IMR-90 (cell line): ENCODE measurements at regions not wholly inside any gene's neighbourhood (a gene's known extent, or its start where the extent isn't known, plus 50 kb on each side); places are given as distances from the start of the nearest gene placed in this dataset.

Experiments
- ATAC-seq: fragments of 200-7000 bp; cut with Tn5 transposase; 2 replicates; pipeline ENCODE4 v1.9.1; 2020; ENCODE audit warnings: low read depth, mild to moderate bottlenecking, moderate library complexity
- BruUV-seq: library from RNA; stranded (reverse); fragments of 400-500 nt; replicated peaks from 2 replicates; lab custom pipeline; 2021; lab: Mats Ljungman, UMichigan
- CTCF ChIA-PET: fragments of 300-600 bp; formaldehyde crosslinking; extraction: SDS; loops from one replicate; lab custom pipeline; 2021; ENCODE audit warnings: antibody characterized with exemption; lab: Yijun Ruan, JAX
- POLR2A ChIA-PET: fragments of 300-600 bp; sonication (Branson Sonifier 250); formaldehyde crosslinking; loops from one replicate; lab custom pipeline; 2022; ENCODE audit warnings: antibody characterized with exemption; ENCODE audit not compliant: unreplicated experiment; lab: Charles Lee
- DNase-seq: peaks from one replicate; pipeline ENCODE4 v3.0.0; 2013
- H2AFZ ChIP-seq: replicated peaks from 2 replicates; pipeline ENCODE3; 2013; ENCODE audit warnings: low read length, mild to moderate bottlenecking; ENCODE audit not compliant: poor library complexity
- H2AK5ac ChIP-seq: 2 replicates; pipeline ENCODE4 v1.6.1; 2013; ENCODE audit warnings: low read depth, low read length, inconsistent platforms
- H2AK9ac ChIP-seq: replicated peaks from 2 replicates; pipeline ENCODE3; 2013; ENCODE audit warnings: mild to moderate bottlenecking, low read depth, low read length, moderate library complexity; ENCODE audit not compliant: poor library complexity
- H2BK120ac ChIP-seq: 2 replicates; pipeline ENCODE4 v1.6.1; 2013; ENCODE audit warnings: low read depth, low read length, inconsistent platforms
- H2BK15ac ChIP-seq: 3 replicates; pipeline ENCODE4 v1.6.1; 2013; ENCODE audit warnings: low read depth, low read length, inconsistent platforms
- H2BK20ac ChIP-seq: 2 replicates; pipeline ENCODE4 v1.6.1; 2013; ENCODE audit warnings: low read depth, mild to moderate bottlenecking, inconsistent platforms, low read length, moderate library complexity
- H2BK5ac ChIP-seq: 2 replicates; pipeline ENCODE4 v1.6.1; 2013; ENCODE audit warnings: mild to moderate bottlenecking, low read depth, low read length, inconsistent platforms; ENCODE audit not compliant: poor library complexity, severe bottlenecking
- H3K14ac ChIP-seq: replicated peaks from 2 replicates; pipeline ENCODE4 v1.6.1; 2013; ENCODE audit warnings: low read depth, low read length, inconsistent platforms
- H3K18ac ChIP-seq: 2 replicates; pipeline ENCODE4 v1.6.1; 2013; ENCODE audit warnings: low read depth, low read length, control low read depth
- H3K23ac ChIP-seq: 2 replicates; pipeline ENCODE4 v1.6.1; 2013; ENCODE audit warnings: low read depth, low read length, inconsistent platforms
- H3K27ac ChIP-seq: 2 replicates; pipeline ENCODE4 v1.5.1; 2013; ENCODE audit warnings: mild to moderate bottlenecking, control low read depth, low read length; ENCODE audit not compliant: insufficient read depth
- H3K27me3 ChIP-seq: 2 replicates; pipeline ENCODE4 v1.6.1; 2013; ENCODE audit warnings: low read length; ENCODE audit not compliant: control insufficient read depth, insufficient read depth
- H3K36me3 ChIP-seq: 2 replicates; pipeline ENCODE4 v1.6.1; 2013; ENCODE audit warnings: low read length, mixed read lengths; ENCODE audit not compliant: control insufficient read depth, insufficient read depth
- H3K4ac ChIP-seq: 2 replicates; pipeline ENCODE4 v1.6.1; 2013; ENCODE audit warnings: low read depth, low read length, inconsistent platforms
- H3K4me1 ChIP-seq: 2 replicates; pipeline ENCODE4 v1.6.1; 2013; ENCODE audit warnings: low read length, mixed read lengths; ENCODE audit not compliant: control insufficient read depth, insufficient read depth
- H3K4me2 ChIP-seq: 2 replicates; pipeline ENCODE4 v1.6.1; 2013; ENCODE audit warnings: low read depth, mild to moderate bottlenecking, control low read depth, low read length, moderate library complexity
- H3K4me3 ChIP-seq: 2 replicates; pipeline ENCODE4 v1.5.1; 2013; ENCODE audit warnings: low read depth, mild to moderate bottlenecking, control low read depth, low read length, moderate library complexity; ENCODE audit not compliant: insufficient read depth
- H3K56ac ChIP-seq: 2 replicates; pipeline ENCODE4 v1.6.1; 2013; ENCODE audit warnings: low read length, inconsistent platforms; ENCODE audit not compliant: insufficient read depth; ENCODE audit errors: extremely low read depth
- H3K79me1 ChIP-seq, 2 experiments: 2 replicates each; pipeline ENCODE4 v1.6.1; 2013; ENCODE audit warnings: low read length in 2 of 2, inconsistent platforms in 1 of 2, low read depth in 1 of 2
- H3K9ac ChIP-seq: 2 replicates; pipeline ENCODE4 v1.6.1; 2013; ENCODE audit warnings: low read depth, low read length, control low read depth
- H3K9me1 ChIP-seq: 2 replicates; pipeline ENCODE4 v1.6.1; 2013; ENCODE audit warnings: low read length, inconsistent platforms; ENCODE audit not compliant: insufficient read depth
- H3K9me3 ChIP-seq: 2 replicates; pipeline ENCODE4 v1.6.1; 2013; ENCODE audit warnings: low read length; ENCODE audit not compliant: control insufficient read depth, insufficient read depth
- H4K20me1 ChIP-seq: 2 replicates; pipeline ENCODE4 v1.6.1; 2013; ENCODE audit warnings: low read length, inconsistent platforms; ENCODE audit not compliant: insufficient read depth
- H4K5ac ChIP-seq: 2 replicates; pipeline ENCODE4 v1.6.1; 2013; ENCODE audit warnings: mild to moderate bottlenecking, low read depth, low read length, control low read depth
- H4K8ac ChIP-seq, 2 experiments: 2 replicates each; pipeline ENCODE4 v1.6.1; 2013; ENCODE audit warnings: low read depth in 2 of 2, low read length in 2 of 2, control low read depth in 1 of 2, inconsistent platforms in 1 of 2
- H4K91ac ChIP-seq: 2 replicates; pipeline ENCODE4 v1.6.1; 2013; ENCODE audit warnings: low read depth, low read length, inconsistent platforms; ENCODE audit not compliant: insufficient read depth
- CEBPB ChIP-seq: IDR thresholded peaks from 2 replicates; pipeline ENCODE4 v1.6.1; 2012; ENCODE audit warnings: low read depth, low read length, improper control_type of control experiment
- ELK1 ChIP-seq: fragments of 150-350 bp; IDR thresholded peaks from 2 replicates; pipeline ENCODE4 v1.6.1; 2016; ENCODE audit warnings: low read depth, mild to moderate bottlenecking, low read length, moderate library complexity, borderline replicate concordance
- FOS ChIP-seq: fragments of 150-350 bp; IDR thresholded peaks from 2 replicates; pipeline ENCODE4 v1.6.1; 2016; ENCODE audit warnings: low read depth, low read length
- MXI1 ChIP-seq: IDR thresholded peaks from 2 replicates; pipeline ENCODE4 v1.6.1; 2012; ENCODE audit warnings: low read depth, mild to moderate bottlenecking, low read length, moderate library complexity, borderline replicate concordance
- RAD21 ChIP-seq: IDR thresholded peaks from 2 replicates; pipeline ENCODE4 v1.6.1; 2012; ENCODE audit warnings: low read length, improper control_type of control experiment
- RCOR1 ChIP-seq: IDR thresholded peaks from 2 replicates; pipeline ENCODE4 v1.6.1; 2012; ENCODE audit warnings: mild to moderate bottlenecking, low read length, improper control_type of control experiment; ENCODE audit not compliant: insufficient replicate concordance
- RFX5 ChIP-seq: IDR thresholded peaks from 2 replicates; pipeline ENCODE4 v1.8.0; 2012; ENCODE audit warnings: low read depth, mild to moderate bottlenecking, low read length, moderate library complexity
- SMC3 ChIP-seq: fragments of 150-350 bp; IDR thresholded peaks from 2 replicates; pipeline ENCODE4 v1.6.1; 2016; ENCODE audit warnings: low read depth, mild to moderate bottlenecking, antibody characterized with exemption, low read length, moderate library complexity
- WGBS, 2 experiments: methylation state at CpG; one replicate each; pipeline versions ENCODE4 v1.1.5 to v1.1.7; 2013; ENCODE audit warnings: missing lambda C conversion rate in 2 of 2; ENCODE audit not compliant: insufficient read length in 1 of 2; ENCODE audit errors: extremely low coverage in 2 of 2; 5-methylcytosine and 5-hydroxymethylcytosine counted together
- dilution Hi-C: fragments of 300-500 bp; cut with HindIII; formaldehyde crosslinking; loops from one replicate; pipeline ENCODE4 v1.14.3; 2018; ENCODE audit warnings: low sequenced_read_pairs; ENCODE audit not compliant: unreplicated experiment
- in situ Hi-C: fragments of 300-500 bp; cut with MboI; formaldehyde crosslinking; loops from 3 replicates; pipeline ENCODE4 v1.14.3; 2019; ENCODE audit warnings: low sequenced_read_pairs, inconsistent platforms, mixed read lengths
- intact Hi-C: fragments of 100-400 bp; cut with micrococcal nuclease; formaldehyde crosslinking; loops from 2 replicates; pipeline ENCODE4 v1.10.0; 2022
- TF ChIP-seq, protein P1 (sequence below): conservative IDR thresholded peaks from 2 replicates; pipeline ENCODE4 v1.5.1; 2012; ENCODE audit warnings: mild to moderate bottlenecking, low read depth, low read length, improper control_type of control experiment

DNA sequence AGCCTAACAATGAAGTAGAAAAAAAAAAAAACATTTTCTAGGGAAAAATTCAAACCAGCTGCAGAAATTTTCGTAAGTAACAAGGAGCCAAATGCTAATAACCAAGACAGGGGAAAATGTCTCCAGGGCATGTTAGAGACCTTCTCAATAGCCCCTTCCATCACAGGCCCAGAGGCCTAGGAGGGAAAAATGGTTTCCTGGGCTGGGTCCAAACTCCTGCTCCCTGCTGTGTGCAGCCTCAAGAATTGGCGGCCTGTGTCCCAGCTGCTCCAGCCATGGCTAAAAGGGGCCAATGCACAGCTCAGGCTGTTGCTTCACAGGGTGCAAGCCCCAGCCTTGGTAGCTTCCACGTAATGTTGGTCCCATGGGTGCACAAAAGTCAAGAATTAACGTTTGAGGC lies 266.2 kb downstream of the ZEB2 start (continued):
- no peak for TF ChIP-seq ELK1

GRCh38 chr2:144252694-144253093 lies 267.2 kb downstream of the ZEB2 start:
- Histone ChIP-seq H3K9ac (no peak overlapping the region), H3K14ac (no peak overlapping the region), H3K79me1 (peaks cover 0 to 5% of the 10 kb centered on the region in 2 experiments; a peak in 3 of 4 replicates), H2BK120ac (no peak overlapping the region), H4K5ac (no peak overlapping the region), H3K4me3 (no peak overlapping the region), H3K56ac (no peak overlapping the region), H4K91ac (no peak overlapping the region), H3K27me3 (no peaks in the 10 kb centered on the region), H3K4me1 (peaks cover 1% of the 10 kb centered on the region; the same call in 1 of the 2 replicates), H2BK20ac (no peak overlapping the region), H4K8ac (no peak overlapping the region), H3K9me1 (no peaks in the 10 kb centered on the region; the same call in 1 of the 2 replicates), H2AK9ac (no peak overlapping the region), H3K4ac (no peak overlapping the region), H3K9me3 (peaks cover 11% of the 10 kb centered on the region), H2AK5ac (no peak overlapping the region), H2BK5ac (no peak overlapping the region), H2AFZ (no peak overlapping the region), H3K27ac (no peak overlapping the region), H2BK15ac (no peak overlapping the region), H3K18ac (no peak overlapping the region), H4K20me1 (no peaks in the 10 kb centered on the region), H3K23ac (no peak overlapping the region), H3K4me2 (no peak overlapping the region), H3K36me3 (no peaks in the 10 kb centered on the region)
- ATAC-seq = no peak
- in situ Hi-C loops = no loop called here
- TF ChIP-seq RFX5 = no peak
- no peak for TF ChIP-seq RCOR1
- TF ChIP-seq CEBPB = no peak
- no peak for TF ChIP-seq SMC3
- TF ChIP-seq RAD21 = no peak
- TF ChIP-seq, protein P1, sequence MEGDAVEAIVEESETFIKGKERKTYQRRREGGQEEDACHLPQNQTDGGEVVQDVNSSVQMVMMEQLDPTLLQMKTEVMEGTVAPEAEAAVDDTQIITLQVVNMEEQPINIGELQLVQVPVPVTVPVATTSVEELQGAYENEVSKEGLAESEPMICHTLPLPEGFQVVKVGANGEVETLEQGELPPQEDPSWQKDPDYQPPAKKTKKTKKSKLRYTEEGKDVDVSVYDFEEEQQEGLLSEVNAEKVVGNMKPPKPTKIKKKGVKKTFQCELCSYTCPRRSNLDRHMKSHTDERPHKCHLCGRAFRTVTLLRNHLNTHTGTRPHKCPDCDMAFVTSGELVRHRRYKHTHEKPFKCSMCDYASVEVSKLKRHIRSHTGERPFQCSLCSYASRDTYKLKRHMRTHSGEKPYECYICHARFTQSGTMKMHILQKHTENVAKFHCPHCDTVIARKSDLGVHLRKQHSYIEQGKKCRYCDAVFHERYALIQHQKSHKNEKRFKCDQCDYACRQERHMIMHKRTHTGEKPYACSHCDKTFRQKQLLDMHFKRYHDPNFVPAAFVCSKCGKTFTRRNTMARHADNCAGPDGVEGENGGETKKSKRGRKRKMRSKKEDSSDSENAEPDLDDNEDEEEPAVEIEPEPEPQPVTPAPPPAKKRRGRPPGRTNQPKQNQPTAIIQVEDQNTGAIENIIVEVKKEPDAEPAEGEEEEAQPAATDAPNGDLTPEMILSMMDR = no peak
- no peak for TF ChIP-seq FOS
- no peak for TF ChIP-seq MXI1
- BruUV-seq = no TSS peak
- DNase-seq = no peak
- ChIA-PET CTCF (interaction anchor here (0.6 kb wide), 2 partner anchors 265 to 1182 kb away, joined by 3 to 6 read pairs; no protein-coding TSS in a partner anchor), POLR2A (no interaction called here)
- intact Hi-C loops = no loop called here
- dilution Hi-C loops = no loop called here
- no CpG with 5 or more reads among the region's 1 CpG for WGBS, 2 experiments
